Stomach (tissue), 8 donors: ENCODE measurements at regions not wholly inside any gene's neighbourhood (a gene's known extent, or its start where the extent isn't known, plus 50 kb on each side); places are given as distances from the start of the nearest gene placed in this dataset.

Source experiments
- DNase-seq, 2 donors: peaks; one replicate each; pipeline versions ENCODE4 v3.0.0 to v3.0.0-alpha.2; 2013 to 2019
- H3K27ac ChIP-seq, 5 donors: fragments of 200-600 bp in 4 of 5; sonication (generic) in 4 of 5; one replicate each; pipeline ENCODE4 v1.5.1; 2013 to 2019; ENCODE audit warnings: mild to moderate bottlenecking in 1 of 5, moderate library complexity in 1 of 5
- H3K27me3 ChIP-seq, 3 donors: fragments of 200-600 bp; sonication (generic); one replicate each; pipeline ENCODE4 v1.5.1; 2017 to 2019; ENCODE audit warnings: mixed run types in 1 of 3
- H3K36me3 ChIP-seq, 4 donors: fragments of 200-600 bp; sonication (generic); 1 replicate in 3 of 4; 2 replicates in 1 of 4; pipeline ENCODE4 v1.5.1; 2016 to 2019
- H3K4me1 ChIP-seq, 4 donors: fragments of 200-600 bp; sonication (generic); one replicate each; pipeline ENCODE4 v1.5.1; 2016 to 2019
- H3K4me3 ChIP-seq, 4 donors: fragments of 200-600 bp; sonication (generic) in 3 of 4; one replicate each; pipeline ENCODE4 v1.5.1; 2016 to 2019; ENCODE audit warnings: mild to moderate bottlenecking in 1 of 4
- H3K9me3 ChIP-seq, 4 donors: fragments of 200-600 bp; sonication (generic); one replicate each; pipeline ENCODE4 v1.5.1; 2016 to 2019
- CTCF ChIP-seq, 7 experiments: fragments of 450-650 bp in 4 of 7; fragments of 200-600 bp in 3 of 7; sonication (generic) in 3 of 7; IDR thresholded peaks; one replicate each; pipeline ENCODE4 v1.5.1; 2016 to 2019; ENCODE audit warnings: antibody characterized with exemption in 7 of 7, control low read depth in 2 of 7, mild to moderate bottlenecking in 1 of 7
- EP300 ChIP-seq: sonication (generic); formaldehyde crosslinking; IDR thresholded peaks from one replicate; pipeline ENCODE4 v1.6.1; 2017; ENCODE audit warnings: antibody characterized with exemption
- POLR2A ChIP-seq, 4 donors: fragments of 450-650 bp; IDR thresholded peaks; one replicate each; pipeline ENCODE4 v1.6.1; 2016; ENCODE audit warnings: antibody characterized with exemption in 4 of 4, control low read depth in 2 of 4, mild to moderate bottlenecking in 1 of 4, moderate library complexity in 1 of 4
- POLR2AphosphoS5 ChIP-seq, 3 donors: sonication (generic); formaldehyde crosslinking; IDR thresholded peaks; one replicate each; pipeline ENCODE4 v1.6.1; 2016; ENCODE audit warnings: antibody characterized with exemption in 3 of 3
- WGBS, 5 donors: extraction: QIAGEN DNeasy Blood & Tissue Kit in 3 of 5; methylation state at CpG; one replicate each; pipeline versions ENCODE4 v1.1.5 to v1.1.7; 2013 to 2018; 5-methylcytosine and 5-hydroxymethylcytosine counted together
- intact Hi-C: fragments of 100-400 bp; cut with DNase I; formaldehyde crosslinking; loops from one replicate; pipeline ENCODE4 v1.15.1; 2023; ENCODE audit warnings: low total_unique reads
- donor health status: healthy with polysubstance abuse.
- donor health status: Bipolar disorder and iron deficiency.
- donor health status: healthy.

- H3K4me3 ChIP-seq = no peak overlapping the region
- H3K27me3 ChIP-seq = no peaks in the 10 kb centered on the region
- 60 to 72% (median 67%) methylated on average over 2 of the region's 2 CpGs for WGBS, 5 donors
- no peaks in the 10 kb centered on the region for H3K36me3 ChIP-seq
- intact Hi-C loops = no loop called here
- TF ChIP-seq EP300 (no peak), POLR2A (IDR thresholded peaks at IDR 0.05) (no peak), POLR2AphosphoS5 (IDR thresholded peaks at IDR 0.05) (no peak), CTCF (IDR thresholded peaks at IDR 0.05) (no peak)
- no peaks in the 10 kb centered on the region for H3K9me3 ChIP-seq
- H3K4me1 ChIP-seq = no peaks in the 10 kb centered on the region
- DNase-seq = no peak
- H3K27ac ChIP-seq = no peak overlapping the region
Measured at GRCh38 chr3:66928252-66928651, 69.9 kb upstream of the KBTBD8 start.

GRCh38 chr3:66931291-66931690 is 66.8 kb upstream of the KBTBD8 start:
- TF ChIP-seq POLR2A (IDR thresholded peaks at IDR 0.05) (no peak), CTCF (IDR thresholded peaks at IDR 0.05) (no peak), EP300 (no peak), POLR2AphosphoS5 (IDR thresholded peaks at IDR 0.05) (no peak)
- intact Hi-C loops = no loop called here
- no peaks in the 10 kb centered on the region for H3K36me3 ChIP-seq
- no peaks in the 10 kb centered on the region for H3K4me1 ChIP-seq
- DNase-seq = no peak
- no peak overlapping the region for H3K27ac ChIP-seq
- no peaks in the 10 kb centered on the region for H3K9me3 ChIP-seq
- WGBS, 5 donors = 13 to 28% (median 17%) methylated on average over 5 of the region's 5 CpGs
- no peaks in the 10 kb centered on the region for H3K27me3 ChIP-seq
- no peak overlapping the region for H3K4me3 ChIP-seq

- H3K27ac ChIP-seq = no peak overlapping the region
Measured at GRCh38 chr3:66931699-66932098, 66.4 kb upstream of the KBTBD8 start.

DNA sequence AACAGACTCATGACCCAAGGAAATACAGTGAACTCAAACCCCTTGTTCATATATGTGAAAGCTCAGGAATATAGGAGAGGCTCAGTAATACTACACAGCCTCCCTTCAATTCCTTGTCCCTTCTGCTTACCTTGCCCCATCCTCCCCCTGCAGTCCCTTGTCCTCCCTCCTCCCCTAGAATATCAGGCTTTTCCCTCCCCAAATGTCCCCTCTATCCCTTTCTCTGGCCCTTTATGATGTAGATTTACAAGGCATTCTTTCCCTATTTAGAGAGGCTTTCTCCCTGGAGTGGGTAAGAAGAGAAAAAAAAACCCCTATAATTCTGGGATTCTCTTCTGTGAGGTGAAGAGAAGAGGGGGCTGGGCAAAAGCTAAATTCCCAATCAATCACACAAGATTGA is 64.9 kb upstream of the KBTBD8 start:
- no peak for DNase-seq
- intact Hi-C loops = no loop called here
- TF ChIP-seq CTCF (IDR thresholded peaks at IDR 0.05) (no peak), POLR2AphosphoS5 (IDR thresholded peaks at IDR 0.05) (no peak), EP300 (no peak), POLR2A (IDR thresholded peaks at IDR 0.05) (no peak)

More at GRCh38 chr3:66931699-66932098, 66.4 kb upstream of the KBTBD8 start:
- TF ChIP-seq EP300 (no peak), POLR2A (IDR thresholded peaks at IDR 0.05) (no peak)
- H3K4me3 ChIP-seq = no peak overlapping the region
- H3K36me3 ChIP-seq = no peaks in the 10 kb centered on the region
- H3K27me3 ChIP-seq = no peaks in the 10 kb centered on the region
- 32 to 45% (median 42%) methylated on average over 1 of the region's 1 CpG for WGBS, 5 donors
- H3K9me3 ChIP-seq = no peaks in the 10 kb centered on the region
- DNase-seq = no peak
- intact Hi-C loops = no loop called here
- H3K4me1 ChIP-seq = no peaks in the 10 kb centered on the region

DNA sequence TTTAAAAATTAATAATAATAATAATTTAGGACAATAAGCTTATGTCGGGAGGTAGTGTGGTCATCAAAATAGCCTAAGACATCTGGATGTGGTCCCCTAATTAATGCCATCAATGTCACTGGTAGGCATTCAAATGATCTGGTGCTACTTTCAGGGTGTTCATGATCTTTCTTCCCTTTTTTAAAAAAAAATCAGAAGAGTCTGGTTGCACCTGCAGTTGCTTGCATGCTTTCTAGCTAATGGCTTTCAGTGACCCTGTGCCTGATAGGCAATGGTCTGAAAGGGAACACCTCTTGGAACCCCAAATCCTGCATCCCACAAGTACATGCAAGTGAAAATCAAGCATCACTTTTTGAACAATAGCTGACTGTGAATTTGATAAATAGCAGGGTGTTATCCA is 64.1 kb upstream of the KBTBD8 start:
- Histone ChIP-seq H3K36me3 (no peaks in the 10 kb centered on the region), H3K4me1 (peaks cover 0 to 5% (median 2%) of the 10 kb centered on the region in 4 donors), H3K9me3 (no peaks in the 10 kb centered on the region), H3K27me3 (no peaks in the 10 kb centered on the region), H3K4me3 (no peak overlapping the region), H3K27ac (no peak overlapping the region)
- no peak for DNase-seq
- no peak for TF ChIP-seq CTCF (IDR thresholded peaks at IDR 0.05)
- no peak for TF ChIP-seq EP300
- no peak for TF ChIP-seq POLR2A (IDR thresholded peaks at IDR 0.05)
- TF ChIP-seq POLR2AphosphoS5 (IDR thresholded peaks at IDR 0.05) = no peak
- 89 to 97% (median 90%) methylated on average over 1 of the region's 1 CpG for WGBS, 5 donors
- intact Hi-C loops = no loop called here

More for the DNA sequence above, 64.9 kb upstream of the KBTBD8 start:
- Histone ChIP-seq H3K4me3 (no peak overlapping the region), H3K4me1 (no peaks in the 10 kb centered on the region), H3K27ac (no peak overlapping the region), H3K27me3 (no peaks in the 10 kb centered on the region), H3K9me3 (no peaks in the 10 kb centered on the region), H3K36me3 (no peaks in the 10 kb centered on the region)
